HG03039 (cell line): ENCODE measurements at regions not wholly inside any gene's neighbourhood (a gene's known extent, or its start where the extent isn't known, plus 50 kb on each side); places are given as distances from the start of the nearest gene placed in this dataset.
A peak's percentile ranks its signal among the peaks of the same experiment; 100 is the strongest.

ENCODE experiments used
- ATAC-seq: cut with Tn5 transposase; IDR thresholded peaks from one replicate; pipeline ENCODE4 v1.9.1; 2021; ENCODE audit warnings: mild to moderate bottlenecking, moderate library complexity; ENCODE audit not compliant: unreplicated experiment

GRCh38 chr12:89817501-89818226 lies 109.0 kb upstream of the ATP2B1 start:
- ATAC-seq: no peak

GRCh38 chr12:89815225-89815624 lies 106.6 kb upstream of the ATP2B1 start:
- no peak for ATAC-seq

GRCh38 chr12:89803412-89803811 lies 94.8 kb upstream of the ATP2B1 start:
- ATAC-seq: no peak

- ATAC-seq: no peak
These were observed 92.6 kb upstream of the ATP2B1 start for GRCh38 chr12:89801284-89801683.

- no peak for ATAC-seq
These were observed 91.8 kb upstream of the ATP2B1 start for GRCh38 chr12:89800435-89800834.

- ATAC-seq: no peak
These were observed 90.7 kb upstream of the ATP2B1 start for GRCh38 chr12:89799316-89799715.

GRCh38 chr12:89797436-89797835 lies 88.8 kb upstream of the ATP2B1 start:
- ATAC-seq: no peak

GRCh38 chr12:89796798-89797382 lies 88.3 kb upstream of the ATP2B1 start:
- ATAC-seq: no peak

GRCh38 chr12:89793946-89794345 lies 85.3 kb upstream of the ATP2B1 start:
- ATAC-seq: no peak

- no peak for ATAC-seq
These were observed 82.6 kb upstream of the ATP2B1 start for GRCh38 chr12:89791286-89791685.

- peak; percentile 58 for ATAC-seq
These were observed 81.2 kb upstream of the ATP2B1 start for GRCh38 chr12:89789862-89790261.

GRCh38 chr12:89787763-89788162 lies 79.1 kb upstream of the ATP2B1 start:
- ATAC-seq: no peak

GRCh38 chr12:89786177-89786810 lies 77.7 kb upstream of the ATP2B1 start:
- no peak for ATAC-seq

GRCh38 chr12:89783359-89784060 lies 74.9 kb upstream of the ATP2B1 start:
- no peak for ATAC-seq

GRCh38 chr12:89782807-89783206 lies 74.2 kb upstream of the ATP2B1 start:
- ATAC-seq: no peak

- no peak for ATAC-seq
These were observed 73.4 kb upstream of the ATP2B1 start for GRCh38 chr12:89781946-89782550.

GRCh38 chr12:89781156-89781555 lies 72.5 kb upstream of the ATP2B1 start:
- no peak for ATAC-seq

- no peak for ATAC-seq
These were observed 70.5 kb upstream of the ATP2B1 start for GRCh38 chr12:89779090-89779489.

GRCh38 chr12:89777733-89778379 lies 69.2 kb upstream of the ATP2B1 start:
- no peak for ATAC-seq

- no peak for ATAC-seq
These were observed 67.3 kb upstream of the ATP2B1 start for GRCh38 chr12:89775986-89776365.
